Erythroblast (primary cell): ENCODE measurements at regions not wholly inside any gene's neighbourhood (a gene's known extent, or its start where the extent isn't known, plus 50 kb on each side); places are given as distances from the start of the nearest gene placed in this dataset.

Source experiments
- GATA1 ChIP-seq: IDR thresholded peaks from 2 replicates; pipeline ENCODE4 v1.6.1; 2011; ENCODE audit warnings: low read depth, mild to moderate bottlenecking, control low read depth, low read length, moderate library complexity
- POLR2A ChIP-seq: IDR thresholded peaks from 2 replicates; pipeline ENCODE4 v1.6.1; 2011; ENCODE audit warnings: mild to moderate bottlenecking, low read length

DNA sequence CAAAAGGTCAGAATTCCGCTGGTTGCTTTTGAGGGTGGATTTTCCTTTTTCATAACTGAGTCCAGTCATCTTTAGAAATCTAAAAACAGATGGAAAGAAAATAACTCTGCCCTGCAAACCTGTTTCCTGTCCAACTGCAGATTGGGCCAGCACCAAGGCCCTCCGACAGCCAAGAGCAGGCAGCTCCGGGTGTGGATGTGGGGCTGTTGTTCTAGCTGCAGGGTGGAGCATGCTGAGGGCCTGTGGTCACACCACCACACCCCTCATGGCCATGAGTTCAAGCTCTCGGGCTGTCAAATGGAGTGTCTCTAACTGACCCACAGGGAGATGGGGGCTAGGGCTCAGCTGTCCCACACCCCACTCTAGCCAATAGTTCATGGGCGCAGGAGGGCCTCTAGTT, 69.3 kb upstream of the BZW1 start:
- TF ChIP-seq POLR2A, result no peak
- TF ChIP-seq GATA1, result no peak
